Stimulated activated CD8-positive, alpha-beta memory T cell treated with anti-CD3 and anti-CD28 coated beads, Interleukin-7, amount 100 ng/mL, for 48 hours (primary cell): ENCODE measurements at regions not wholly inside any gene's neighbourhood (a gene's known extent, or its start where the extent isn't known, plus 50 kb on each side); places are given as distances from the start of the nearest gene placed in this dataset.

Experiments
- DNase-seq, 2 donors: peaks; one replicate each; pipeline ENCODE4 v3.0.0-alpha.2; 2020; ENCODE audit warnings: low read depth in 1 of 2; ENCODE audit errors: extremely low read depth in 1 of 2

DNA sequence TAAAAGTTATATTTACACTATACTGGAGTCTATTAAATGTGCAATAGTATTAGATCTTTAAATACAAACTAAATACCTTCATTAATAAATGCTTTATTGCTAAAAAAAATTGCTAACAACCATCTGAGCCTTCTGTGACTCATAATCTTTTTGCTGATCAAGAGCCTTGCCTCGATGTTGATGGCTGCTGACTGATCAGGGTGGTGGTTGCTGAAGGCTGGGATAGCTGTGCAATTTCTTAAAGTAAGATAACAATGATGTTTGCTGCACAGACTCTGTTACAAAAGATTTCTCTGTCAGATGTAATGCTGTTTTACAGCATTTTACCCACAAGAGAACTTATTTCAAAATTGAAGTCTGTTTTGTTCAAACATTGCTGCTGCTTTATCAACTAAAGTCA is 421.4 kb upstream of the CYRIA start:
- DNase-seq, result no peak

DNA sequence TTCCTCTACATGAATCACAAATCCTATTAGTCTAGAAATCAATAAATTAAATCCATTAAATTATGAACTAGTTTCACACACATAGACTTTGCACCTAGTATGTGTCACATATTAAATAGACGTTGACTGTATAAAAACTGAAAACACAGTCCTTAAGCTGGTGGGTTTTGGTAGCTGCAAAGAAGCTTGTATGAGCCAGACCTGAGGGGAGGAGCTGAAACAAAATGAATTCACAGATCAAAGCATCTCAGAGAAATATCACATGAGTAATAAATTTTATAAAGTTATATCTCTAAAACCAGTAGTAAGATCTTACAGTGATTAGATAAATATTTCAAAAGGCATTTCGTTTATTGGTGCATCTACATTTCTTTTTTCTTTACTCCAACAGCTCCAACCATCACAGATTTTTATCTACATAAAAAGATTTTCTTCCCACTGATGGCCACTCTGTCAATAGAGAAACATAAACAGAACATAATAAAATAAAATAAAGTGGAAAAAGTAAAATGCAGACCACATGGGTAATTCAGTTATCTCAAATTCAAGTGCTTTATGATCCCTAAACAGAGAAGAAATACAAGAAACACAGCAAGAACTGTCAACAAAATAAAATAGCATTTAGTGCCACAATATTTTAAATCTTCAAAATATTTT is 420.0 kb upstream of the CYRIA start:
- no peak for DNase-seq

DNA sequence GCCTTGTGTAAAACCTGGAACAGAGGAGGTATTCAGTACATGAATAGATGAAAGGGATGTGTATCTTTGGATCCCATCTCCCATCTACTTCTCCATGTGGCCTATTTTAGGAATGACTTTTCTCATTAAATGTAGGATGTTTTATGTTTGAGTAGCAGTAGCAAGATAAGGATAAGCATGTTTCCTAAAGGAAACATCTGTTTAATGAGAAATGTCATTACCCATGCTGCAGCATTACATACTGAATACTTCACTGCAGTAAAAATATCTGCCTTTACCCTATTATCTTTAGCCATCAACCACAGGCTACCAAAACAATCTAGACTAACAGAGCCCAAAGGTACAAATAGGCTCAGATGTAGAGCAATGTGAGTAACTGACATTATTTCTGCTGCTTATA is 419.2 kb upstream of the CYRIA start:
- DNase-seq, result no peak

DNA sequence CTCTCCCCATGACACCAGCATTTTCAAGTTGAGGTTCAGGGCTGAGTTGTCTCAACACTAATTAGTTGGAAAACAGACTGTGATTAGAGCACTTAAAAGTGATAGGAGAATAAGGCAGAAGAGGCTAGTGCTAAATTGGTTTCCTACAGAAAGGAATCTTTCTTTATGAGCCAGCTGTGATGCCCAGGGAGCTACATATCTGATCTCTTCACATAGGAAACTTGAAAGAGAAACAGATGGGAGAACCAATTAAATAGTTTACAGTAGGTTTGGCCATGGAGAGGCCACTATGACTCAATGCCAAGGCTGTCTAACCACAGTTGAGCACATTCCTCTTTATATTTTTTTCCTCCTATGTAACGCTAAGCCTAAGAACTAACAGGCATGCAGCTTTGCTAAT is 418.3 kb upstream of the CYRIA start:
- DNase-seq, result no peak

DNA sequence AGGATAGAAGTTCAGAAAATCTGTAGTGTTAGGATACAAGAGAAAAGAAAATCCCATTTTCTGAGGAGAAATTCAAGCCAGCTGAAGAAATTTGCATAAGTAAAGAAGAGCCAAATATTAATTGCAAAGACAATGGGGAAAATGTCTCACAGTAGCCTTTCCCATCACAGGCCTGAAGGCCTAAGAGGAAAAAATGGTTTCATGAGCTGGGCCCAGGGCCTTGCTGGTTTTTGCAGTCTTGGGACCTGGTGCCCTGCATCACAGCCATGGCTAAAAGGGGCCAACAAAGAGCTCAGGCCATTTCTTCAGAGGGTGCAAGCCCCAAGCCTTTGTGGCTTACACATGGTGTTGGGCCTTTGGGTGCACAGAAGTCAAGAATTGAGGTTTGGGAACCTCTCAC is 413.6 kb upstream of the CYRIA start:
- no peak for DNase-seq

DNA sequence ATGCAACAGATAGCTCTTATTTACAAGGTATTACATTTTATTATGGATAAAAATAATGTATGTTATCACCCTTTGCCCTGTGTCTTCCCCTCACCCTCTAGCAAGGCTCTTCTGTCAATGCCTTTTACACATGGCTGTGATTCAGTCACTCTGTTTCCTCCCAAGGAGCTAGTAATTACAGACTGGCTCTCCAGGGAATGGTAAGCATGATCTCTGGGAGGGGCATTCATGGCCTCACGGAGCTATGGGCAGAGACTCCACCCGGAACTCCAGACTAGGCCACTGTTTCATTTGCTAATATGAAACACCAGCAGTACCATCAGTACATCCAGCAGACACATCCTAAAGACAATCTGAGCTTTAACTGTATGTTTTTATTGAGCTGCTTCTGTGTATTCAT is 410.9 kb upstream of the CYRIA start:
- no peak for DNase-seq

DNA sequence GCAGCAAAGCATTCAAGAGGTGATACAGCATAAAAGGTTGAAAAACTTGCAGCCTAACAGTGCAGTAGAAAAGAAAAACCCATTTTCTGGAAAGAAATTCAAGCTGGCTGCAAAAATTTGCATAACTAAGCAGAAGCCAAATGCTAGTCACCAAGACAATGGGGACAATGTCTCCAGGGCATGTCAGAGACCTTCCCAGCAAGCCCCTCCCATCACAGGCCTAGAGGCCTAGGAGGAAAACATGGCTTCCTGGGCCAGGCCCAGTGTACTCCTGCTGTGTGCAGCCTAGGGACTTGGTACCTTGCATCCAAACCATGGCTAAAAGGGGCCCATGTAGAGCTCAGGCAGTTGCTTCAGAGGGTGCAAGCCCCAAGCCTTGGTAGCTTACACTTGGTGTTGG is 405.1 kb upstream of the CYRIA start:
- no peak for DNase-seq

DNA sequence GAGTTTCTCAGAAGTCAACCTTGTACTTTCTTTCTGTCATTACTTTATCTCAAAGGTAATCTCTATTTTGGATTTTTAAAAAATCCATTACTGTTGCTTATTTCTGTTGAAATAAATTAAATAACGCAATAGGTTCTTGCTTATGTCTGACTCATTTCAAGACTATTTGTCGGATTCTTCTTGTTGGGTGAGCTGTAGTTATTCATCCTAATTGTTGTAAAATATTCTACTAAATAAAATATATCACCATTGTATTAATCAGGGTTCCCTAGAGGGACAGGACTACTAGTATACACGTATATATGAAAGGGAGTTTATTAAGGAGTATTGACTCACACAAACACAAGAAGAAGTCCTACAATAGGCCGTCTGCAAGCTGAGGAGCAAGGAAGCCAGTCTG is 403.9 kb upstream of the CYRIA start:
- no peak for DNase-seq

DNA sequence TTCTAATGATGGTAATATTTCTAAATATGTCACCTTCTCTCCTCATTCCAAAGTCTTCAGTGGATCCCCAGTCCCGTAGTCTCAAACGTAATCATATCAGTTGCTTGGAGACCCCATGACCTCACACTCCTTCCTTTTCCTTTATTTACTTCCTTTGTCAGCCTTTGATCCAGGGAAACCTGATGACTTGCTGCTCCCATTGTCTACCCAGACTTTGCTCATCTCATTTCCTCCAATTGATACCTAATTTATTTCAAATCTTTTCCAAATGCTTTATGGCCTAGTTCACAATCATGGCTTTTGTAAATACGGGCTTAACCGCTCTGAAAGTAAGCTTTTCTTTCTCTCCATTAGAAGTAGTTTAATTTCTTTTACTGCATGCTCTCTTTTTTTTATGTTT is 402.4 kb upstream of the CYRIA start:
- DNase-seq, result no peak

DNA sequence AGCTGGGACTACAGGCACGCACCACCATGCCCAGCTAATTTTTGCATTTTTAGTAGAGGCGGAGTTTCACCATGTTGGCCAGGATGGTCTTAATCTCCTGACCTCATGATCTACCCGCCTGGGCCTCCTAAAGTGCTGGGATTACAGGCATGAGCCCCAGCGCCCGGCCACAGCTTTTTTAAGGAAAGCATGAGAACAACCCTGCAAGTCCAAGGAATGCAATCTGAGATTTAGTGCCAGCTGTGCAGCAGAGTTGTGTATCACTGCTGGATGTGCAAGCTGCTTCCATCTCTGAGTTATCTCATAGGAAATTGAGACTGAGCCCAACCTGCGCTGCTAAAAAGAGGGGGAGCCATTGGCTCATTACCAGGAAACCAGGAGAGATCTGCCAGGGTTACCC is 399.9 kb upstream of the CYRIA start:
- DNase-seq, result no peak

DNA sequence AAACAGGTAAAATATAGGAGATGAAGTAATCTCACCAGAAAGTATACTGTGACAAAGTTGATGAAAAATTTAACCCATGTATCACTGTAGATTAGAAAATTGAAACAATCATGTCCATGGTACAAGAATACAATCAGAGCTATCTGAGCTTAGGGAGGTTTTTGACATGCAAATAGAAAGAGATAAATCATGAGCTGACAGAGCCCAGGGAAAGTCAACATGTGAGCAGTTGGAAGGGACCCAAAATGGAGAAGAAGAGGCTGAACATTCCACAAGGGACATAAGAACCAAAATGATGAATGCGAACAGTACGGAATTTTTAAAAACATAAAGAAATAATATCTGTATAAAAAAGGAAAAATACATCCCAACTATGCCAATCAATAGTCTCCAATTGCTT is 395.4 kb upstream of the CYRIA start:
- DNase-seq, result no peak

DNA sequence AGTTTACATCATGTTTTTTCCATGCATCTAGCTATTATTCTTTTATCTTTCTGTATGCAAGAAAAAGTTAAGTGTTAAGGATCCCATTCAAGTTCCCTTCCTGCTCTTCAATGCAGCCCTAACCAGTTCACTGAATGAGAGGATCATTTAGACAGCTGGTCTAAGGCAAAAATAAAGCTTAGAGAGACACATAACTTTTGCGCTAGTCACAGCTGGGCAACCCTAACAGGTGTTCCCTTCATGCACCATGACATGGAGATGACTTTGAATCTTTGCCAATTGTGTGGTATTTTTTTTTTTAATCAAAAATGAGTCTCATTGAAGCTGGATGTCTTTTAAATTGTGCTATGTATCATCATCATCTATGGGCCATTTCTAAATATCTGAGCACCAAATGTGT is 393.8 kb upstream of the CYRIA start:
- no peak for DNase-seq

DNA sequence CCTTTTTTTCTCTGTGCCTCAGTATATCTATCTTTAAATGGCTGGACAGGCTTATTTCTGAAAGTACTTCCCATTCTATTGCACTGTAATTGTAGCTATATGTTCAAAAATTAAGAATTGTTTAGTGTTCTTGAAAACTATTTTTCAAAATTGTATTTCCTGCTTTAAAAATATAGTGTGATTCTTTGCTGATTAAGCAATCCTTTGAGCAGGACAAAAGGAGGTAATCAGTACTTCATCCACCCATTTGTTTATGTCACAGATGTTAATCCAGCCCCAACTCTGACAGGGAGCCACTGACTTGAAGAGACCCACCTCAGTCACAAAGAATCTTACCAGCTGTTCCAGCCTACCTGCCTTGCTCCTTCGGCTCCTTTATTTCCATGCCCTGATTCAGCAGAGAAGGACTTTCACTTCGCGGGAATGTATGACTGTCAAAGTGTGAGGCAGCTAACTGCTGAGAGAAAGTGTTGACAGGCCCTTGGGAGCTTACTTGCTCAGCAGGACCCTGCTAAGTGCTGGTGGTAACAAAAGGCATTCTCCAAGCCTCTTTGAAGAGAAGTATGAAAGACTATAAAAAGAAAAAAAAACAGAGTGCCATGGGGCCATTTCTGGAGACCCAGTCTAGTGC is 393.3 kb upstream of the CYRIA start:
- DNase-seq, result no peak

DNA sequence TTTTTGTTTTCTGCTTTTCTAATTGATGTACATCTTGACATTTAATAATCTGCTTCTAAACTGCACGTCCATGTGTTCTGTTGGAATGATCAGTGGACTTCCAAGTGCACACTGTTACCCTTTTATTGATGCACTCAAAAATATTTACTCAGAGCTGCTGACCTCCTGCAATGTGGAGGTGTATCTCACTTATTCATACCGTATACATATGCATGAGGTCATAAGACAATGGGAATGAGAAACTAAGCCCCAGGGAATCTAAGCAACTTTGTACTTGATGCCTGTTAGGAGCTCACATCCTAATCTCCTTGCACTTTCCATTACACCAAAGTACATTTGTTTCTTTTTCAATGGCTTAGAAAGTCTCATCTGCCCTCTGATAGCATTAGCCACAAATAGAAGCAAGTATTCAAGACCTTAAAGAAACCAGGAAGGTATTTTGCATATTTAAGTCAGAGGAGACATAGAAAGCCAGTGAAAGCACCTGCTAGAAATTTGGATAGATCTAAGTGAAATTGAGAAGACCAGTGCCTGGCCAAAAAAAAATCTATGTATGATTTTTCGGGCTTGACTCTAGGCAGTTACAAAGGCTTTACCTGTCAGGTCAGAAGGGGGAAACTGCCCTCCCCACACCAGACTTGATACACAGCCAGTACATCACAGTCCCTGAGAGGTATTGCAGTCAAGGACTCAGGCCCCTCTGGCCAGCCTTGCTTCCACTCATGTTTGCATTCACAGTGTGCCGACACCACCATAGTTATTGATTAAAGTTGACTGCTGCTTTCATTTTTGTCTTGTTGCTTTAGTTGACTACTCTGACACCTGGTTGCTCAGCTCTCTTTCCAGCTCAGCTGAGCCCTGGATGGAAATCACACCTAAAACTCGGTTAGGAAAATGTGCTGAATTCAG is 391.7 kb upstream of the CYRIA start:
- DNase-seq, result no peak

DNA sequence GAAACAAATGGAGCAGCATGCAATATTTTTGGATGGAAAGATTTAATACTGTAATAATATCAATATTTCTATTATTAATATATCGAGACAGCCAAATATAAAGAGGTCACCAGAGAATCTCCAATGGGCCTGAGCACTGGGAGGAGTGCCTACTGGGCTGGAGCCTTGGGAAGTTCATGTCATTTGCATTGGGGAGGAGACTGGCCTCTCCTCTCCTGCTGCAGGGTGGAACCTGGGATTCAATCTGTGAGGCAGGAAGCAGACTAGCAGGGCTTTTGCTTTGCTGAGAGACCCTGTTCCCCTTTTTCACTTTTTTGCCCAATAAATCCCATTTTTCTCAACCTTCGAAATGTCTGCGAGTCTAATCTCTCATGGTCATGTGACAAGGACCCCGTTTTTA is 390.6 kb upstream of the CYRIA start:
- DNase-seq, result no peak

DNA sequence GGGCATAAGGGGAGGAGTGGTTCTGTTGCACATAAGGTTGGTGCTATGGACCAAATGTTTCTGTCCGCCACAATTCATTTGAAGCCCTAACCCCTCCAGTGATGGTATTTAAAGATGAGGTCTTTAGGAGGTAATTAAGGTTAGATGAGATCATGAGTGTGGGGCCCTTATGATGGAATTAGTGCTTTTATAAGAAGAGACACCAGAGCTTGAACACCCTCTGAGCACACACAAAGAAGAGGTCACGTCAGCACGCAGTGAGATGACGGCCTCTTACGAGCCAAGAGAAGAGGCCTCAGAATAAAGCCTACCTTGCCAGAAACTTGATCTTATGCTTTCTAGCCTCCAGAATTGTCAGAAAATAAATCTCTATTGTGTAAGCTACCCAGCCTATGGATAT is 386.4 kb upstream of the CYRIA start:
- no peak for DNase-seq

DNA sequence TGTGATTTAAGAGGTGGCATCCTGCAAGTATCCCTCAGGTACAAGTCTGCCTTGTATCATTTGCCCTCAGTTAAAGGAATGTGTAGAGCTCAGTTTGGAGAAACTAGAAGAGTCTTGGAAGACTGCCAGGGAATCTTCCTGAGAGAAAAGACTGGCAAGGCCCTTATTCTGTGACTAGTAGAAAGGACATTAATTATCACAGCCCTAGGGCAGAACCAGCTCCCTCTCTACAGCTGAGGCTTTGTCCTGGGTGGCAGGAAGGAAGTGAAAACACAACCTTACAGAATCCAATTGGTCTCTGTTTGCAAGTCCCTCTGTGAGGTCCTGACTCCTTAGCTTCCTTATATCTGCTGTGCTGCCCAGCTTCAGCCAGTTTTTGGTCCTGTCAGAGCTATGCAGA is 385.9 kb upstream of the CYRIA start:
- DNase-seq, result no peak

DNA sequence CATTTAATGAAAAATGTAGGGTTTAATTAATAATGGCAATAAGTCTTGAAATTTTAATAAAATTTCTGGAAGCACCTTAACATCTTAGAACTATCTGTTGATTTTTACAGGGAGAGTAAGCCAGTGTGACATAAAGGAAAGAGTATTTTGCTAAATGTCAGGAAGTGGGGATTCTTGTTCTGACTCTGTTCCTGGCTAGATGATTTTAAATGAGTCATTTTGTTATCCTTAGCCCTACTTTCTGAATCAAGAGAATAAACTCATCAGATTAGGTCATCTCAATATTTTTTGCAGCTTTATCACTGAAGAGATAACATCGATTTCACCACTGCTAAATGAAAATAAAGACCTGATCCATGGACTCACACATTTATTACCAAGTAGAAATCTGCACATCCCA is 377.5 kb upstream of the CYRIA start:
- DNase-seq, result no peak

DNA sequence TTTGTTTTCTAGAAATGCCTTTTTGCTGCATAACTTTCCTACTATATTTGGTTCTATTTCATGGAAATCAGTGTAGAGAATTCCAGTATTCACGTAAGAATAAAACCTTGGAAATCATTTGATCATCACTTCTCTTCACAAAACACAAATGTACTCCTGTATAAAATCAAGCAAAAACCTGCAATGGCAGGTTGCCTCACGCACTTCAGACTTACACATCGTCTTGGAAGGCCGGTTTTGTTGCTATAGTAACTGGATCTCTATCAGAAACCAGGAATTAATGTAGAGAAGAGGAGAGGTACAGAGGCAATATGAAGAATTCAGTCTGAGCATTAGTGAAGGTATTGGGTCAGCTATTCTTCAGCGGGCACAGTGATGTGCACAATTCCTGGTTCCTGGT is 370.7 kb upstream of the CYRIA start:
- DNase-seq, result no peak

DNA sequence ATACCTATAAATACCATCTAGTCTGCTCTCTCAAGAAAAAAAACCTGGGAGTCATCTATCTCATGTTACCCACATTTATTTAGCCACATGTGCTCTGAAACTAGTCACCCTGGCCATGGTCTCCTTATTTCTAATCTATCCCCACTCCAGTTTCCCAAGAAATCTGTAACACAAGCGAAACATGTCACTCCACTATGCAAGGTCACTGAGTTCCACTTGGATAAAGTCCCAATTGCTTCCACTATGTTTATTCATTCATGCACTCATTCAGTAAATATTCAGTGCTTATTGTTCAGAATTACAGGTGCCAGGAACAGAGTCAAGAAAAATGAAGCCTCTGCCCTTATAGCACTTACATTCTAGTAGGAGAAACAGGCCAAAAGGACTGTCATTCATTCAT is 369.4 kb upstream of the CYRIA start:
- DNase-seq, result no peak

DNA sequence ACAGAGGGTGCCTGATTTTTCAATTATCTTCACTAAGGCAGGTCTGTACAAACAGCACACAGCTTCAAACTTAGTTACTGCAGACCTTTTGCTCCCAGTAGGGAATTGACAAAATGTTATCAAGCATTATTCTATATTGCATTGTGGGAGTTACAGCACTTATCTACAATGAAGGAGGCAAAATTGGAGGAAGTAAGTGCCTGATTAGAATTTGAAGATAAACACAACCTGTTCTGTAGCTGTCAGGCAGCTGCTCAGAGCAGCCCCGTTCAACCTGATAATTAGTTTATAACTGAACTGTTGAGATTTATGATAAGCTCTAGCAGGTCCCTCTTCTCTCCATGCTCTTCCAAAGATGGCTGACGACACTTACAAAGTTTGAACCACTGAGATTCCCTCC is 364.4 kb upstream of the CYRIA start:
- DNase-seq, result no peak

DNA sequence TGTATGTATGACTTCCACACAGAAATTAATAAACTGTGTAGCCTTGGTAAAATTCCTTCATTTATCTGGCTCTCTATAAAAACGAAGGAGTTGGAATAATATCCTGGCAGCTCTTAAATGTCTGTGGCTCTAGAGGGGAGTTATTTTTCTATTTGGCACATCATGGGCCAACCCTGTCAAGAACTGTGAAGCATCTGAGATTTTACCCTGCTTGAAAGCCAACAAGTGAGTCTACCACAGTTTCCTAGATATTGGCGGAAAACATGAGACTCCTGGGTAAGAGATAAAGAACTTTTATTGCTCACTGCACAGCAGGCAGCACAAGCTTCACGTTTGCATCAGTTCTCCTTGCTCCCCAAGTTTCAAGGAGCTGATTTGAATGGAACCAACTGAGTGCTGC is 346.7 kb upstream of the CYRIA start:
- no peak for DNase-seq
